PC-9 (cell line): ENCODE measurements at regions not wholly inside any gene's neighbourhood (a gene's known extent, or its start where the extent isn't known, plus 50 kb on each side); places are given as distances from the start of the nearest gene placed in this dataset.

Experiments
- CTCF ChIP-seq: fragments of 200-600 bp; sonication (generic); conservative IDR thresholded peaks from 2 replicates; pipeline ENCODE4 v1.6.1; 2017; ENCODE audit warnings: mixed run types, antibody characterized with exemption, mild to moderate bottlenecking, moderate library complexity
- EZH2 ChIP-seq: fragments of 200-600 bp; sonication (generic); IDR thresholded peaks from 2 replicates; pipeline ENCODE4 v1.8.0; 2017; ENCODE audit warnings: antibody characterized with exemption, low read depth

GRCh38 chr2:116537811-116538210 lies 1276.7 kb upstream of the DDX18 start:
- TF ChIP-seq CTCF (no peak), EZH2 (no peak)
